ENCODE measurements at regions not wholly inside any gene's neighbourhood (a gene's known extent, or its start where the extent isn't known, plus 50 kb on each side); places are given as distances from the start of the nearest gene placed in this dataset.

DNA sequence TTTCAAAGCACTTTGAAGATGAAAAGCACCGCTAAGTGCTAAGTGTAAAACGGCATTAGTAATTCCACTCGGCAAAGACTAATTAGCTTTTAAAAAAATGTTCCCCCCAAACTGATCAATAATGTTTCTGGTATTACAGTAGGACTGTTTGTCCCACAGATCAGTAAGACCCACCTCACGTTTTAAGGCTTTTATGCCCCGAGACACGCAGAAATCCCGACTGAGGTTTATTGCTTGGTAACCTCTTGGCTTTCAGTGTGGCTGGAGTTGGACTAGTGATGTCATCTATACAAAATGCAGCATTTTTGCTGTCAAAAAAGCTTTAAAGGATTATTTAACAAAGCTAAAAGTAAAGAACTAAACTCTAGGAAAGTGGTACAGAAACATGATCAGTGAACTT is 414.6 kb upstream of the PSMD7 start:
- no peak for DNase-seq (ENCODE audit: low spot score)

DNA sequence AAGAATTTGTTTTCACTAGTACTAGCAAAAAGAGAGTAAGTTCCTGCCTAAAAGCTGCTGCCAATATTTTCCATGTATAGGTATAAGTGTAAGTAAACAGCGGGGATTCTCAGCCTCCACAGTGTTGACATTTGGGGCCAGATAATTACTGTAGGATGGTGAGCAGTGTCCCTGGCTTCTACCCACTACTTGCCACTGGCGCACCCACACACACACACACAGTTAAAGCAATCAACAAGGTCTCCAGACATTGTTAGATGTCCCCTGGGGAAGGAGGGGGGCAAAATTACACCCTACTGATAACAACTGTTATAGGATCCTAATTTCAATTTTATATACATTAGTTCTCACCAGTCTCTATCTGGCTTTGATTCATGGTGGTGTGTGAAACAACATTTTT is 417.0 kb upstream of the PSMD7 start:
- no peak for DNase-seq (ENCODE audit: low spot score)

DNA sequence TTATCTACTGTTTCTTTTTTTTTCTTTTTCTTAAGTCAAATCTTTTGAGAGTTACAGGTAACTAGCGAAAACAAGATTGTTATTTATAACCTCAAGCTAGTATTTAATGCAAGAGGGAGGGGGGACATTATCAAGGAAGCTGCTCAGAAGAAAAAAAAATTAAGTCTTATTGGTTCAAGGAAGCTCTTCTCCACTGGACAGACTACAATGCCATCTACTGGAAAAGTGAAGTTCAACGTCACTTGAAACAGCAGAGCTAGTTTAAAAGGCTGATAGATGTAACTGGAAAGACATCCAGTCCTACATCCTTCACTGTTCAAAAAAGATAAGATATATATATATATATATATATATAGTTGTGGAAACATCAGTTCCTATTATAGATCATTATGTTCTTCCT is 418.0 kb upstream of the PSMD7 start:
- DNase-seq (ENCODE audit: low spot score), result peak; percentile 61

DNA sequence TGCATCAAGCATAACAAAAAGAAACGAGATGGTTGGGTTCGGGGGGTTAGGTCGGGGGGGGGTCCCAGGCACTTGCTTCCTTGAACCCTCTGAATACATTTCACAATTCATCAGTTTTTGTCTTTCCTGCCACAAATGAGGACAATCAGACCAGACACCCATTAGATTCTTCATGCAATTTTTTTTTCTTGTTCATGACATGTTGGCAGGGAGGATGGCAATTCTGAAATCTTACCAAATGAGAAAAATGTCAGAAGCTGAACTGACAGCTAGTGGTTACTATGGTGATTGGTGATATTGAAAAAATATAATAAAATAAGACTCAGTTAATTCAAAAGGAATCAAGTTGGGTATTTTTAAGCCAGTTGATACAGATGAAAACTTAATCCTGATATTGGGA is 419.5 kb upstream of the PSMD7 start:
- no peak for DNase-seq (ENCODE audit: low spot score)

DNA sequence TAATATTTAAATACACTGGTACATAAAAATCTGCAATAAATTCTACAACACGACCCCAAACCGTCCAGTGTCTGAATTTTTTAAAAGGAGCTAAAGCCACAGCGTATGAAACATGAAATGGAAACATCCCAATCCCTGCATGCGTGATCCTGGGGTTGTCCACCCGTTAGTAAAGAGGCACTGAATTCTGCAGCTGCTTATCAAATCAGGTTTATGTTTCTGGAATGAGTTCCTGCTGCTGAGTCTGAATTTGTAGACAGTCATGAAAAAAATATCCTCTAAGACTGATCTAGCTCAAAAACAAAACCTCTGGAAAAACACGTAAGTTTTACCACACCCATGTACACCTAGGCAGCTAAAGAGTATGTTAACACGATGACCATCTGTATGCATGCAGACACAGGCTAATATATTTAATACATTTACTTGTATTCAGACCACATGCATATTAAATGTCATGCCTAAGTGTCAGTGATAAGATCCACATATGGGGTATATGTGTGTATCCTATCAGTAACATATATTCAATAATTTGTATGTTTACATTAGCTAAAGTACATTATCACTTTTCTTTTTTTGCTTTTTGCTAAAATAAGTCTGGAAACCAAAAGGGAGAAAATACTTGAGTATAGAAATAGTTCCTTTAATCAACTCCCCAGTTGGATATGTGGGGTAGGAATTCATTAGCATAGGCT is 420.5 kb upstream of the PSMD7 start:
- DNase-seq (ENCODE audit: low spot score), result no peak

DNA sequence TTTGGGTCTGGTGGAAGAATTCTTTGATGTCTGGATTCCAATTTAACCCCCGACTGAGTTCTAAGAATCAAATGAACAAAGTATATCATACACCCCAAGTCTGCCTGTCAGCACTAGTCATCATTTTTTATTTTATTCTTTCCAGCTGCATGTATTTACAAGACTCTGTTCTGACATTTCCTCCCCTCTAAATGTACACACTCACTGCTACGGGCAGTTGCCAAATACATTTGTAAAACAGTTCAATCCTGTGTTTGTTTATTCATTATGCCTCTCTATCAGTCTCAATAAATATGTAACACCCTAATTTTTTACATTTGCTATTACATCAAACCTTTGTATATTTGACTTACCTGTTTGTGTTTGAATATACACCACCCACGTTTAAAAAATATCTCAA is 422.3 kb upstream of the PSMD7 start:
- DNase-seq (ENCODE audit: low spot score), result no peak

DNA sequence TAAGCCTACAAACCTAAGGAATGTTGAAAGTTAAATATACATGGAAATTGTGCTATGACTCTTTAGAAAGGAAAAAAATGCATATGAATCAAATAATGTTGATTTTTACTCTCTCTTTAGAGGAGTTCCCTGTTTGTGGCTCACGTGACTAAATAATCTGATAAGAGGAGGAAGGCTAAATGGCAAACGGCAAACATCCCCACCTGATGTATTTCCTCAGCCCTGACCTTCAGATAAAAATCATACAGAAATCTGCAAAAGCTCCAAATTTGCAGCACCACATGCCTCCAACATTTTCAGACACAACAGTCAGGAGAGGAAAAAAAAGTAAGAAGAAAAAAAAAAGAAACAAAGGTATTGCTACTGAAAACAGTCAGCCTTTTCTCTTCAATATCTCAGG is 423.0 kb upstream of the PSMD7 start:
- DNase-seq (ENCODE audit: low spot score), result no peak

DNA sequence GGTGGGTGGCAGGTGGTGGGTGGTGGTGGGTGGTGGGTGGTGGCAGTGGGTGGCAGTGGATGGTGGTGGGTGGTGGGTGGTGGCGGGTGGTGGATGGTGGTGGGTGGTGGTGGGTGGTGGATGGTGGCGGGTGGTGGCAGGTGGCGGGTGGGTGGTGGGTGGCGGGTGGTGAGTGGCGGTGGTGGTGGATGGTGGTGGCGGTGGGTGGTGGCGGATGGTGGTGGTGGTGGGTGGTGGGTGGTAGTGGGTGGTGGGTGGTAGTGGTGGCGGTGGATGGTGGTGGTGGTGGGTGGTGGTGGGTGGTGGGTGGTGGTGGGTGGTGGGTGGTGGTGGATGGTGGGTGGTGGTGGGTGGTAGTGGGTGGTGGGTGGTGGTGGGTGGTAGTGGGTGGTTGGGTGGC is 423.8 kb upstream of the PSMD7 start:
- DNase-seq (ENCODE audit: low spot score), result no peak

DNA sequence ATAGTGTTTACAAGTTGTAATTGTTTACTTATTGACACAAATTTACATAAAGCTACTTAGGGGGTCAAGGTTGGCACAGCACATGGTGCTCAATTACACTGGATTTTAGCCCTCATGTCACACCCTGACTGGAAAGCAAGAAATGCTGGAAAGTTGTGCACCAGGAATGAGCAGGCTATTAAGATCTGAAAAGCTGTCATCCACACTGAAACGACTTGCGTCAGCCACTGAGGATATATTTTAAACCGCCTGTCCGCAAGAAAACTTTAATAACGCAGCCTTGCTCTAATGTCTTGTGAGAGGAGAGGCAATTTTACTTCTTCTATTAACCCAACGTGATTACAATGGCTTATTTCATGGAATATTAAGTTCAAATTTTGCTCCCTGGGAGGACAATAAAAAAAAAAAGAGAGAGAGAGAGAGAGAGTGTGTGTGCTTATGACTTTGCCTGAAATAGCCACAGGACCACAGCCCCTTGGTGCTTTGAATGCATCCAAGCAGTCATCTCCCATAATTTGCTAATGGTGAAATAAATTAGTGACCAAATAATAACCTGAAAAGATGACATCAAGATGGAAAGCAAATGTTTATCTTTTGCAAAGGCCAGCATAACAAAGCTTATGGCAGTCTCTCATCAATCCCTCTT is 425.4 kb upstream of the PSMD7 start:
- DNase-seq (ENCODE audit: low spot score), result no peak

DNA sequence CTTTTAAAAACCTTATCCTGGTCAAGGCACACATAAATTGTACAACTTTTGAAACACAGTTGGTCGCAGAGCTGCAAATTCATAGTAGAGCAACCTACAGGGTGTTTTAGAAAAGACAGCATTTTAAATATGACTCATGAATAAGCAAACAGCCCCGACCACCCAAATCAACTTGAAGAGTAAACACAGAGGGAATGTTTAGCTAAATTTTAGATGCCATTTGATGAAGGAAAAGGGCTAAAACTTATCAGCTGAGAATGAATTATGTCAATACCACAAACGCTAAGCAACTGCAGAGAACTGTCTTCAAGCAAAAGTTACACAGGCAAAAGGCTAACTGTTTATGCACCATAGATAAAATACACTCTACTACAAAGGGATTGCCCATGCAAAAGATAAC is 427.5 kb upstream of the PSMD7 start:
- DNase-seq (ENCODE audit: low spot score), result no peak

DNA sequence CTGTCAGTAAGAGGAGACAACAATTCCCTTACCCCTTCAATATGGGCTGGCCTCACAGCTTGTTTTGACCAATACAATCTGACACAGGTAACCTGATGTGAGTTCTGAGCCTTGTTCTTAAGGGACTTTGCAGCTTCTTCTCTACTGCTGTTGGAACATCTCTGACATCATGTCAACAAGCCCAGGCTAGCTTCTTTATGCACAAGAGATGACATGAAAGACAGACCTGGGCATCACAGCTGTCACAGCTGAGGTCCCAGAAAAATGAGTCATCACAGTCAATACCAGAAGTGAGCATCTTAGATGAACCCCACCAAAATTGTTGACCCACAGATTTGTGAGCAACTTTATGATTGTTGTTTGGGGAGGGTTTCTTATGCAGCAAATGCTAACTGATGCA is 431.7 kb upstream of the PSMD7 start:
- DNase-seq (ENCODE audit: low spot score), result no peak

DNA sequence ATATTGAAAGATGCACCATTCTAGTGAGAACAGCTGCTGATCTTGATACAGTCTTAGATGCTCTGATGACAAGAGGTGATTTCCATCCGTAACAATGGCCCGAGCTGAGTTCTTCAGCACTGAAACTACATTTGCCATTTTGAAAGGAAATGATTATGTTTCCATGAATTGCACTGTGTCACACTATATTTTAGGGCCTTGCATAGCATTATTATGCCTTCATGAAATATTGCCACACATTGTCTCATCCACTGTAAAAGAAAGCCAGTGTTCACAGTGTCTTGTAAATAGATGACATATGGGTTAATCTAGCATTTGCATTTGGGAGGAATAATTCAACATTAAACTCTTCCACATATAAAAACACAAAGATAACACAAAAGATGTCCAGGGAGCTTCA is 438.3 kb upstream of the PSMD7 start:
- DNase-seq (ENCODE audit: low spot score), result no peak

DNA sequence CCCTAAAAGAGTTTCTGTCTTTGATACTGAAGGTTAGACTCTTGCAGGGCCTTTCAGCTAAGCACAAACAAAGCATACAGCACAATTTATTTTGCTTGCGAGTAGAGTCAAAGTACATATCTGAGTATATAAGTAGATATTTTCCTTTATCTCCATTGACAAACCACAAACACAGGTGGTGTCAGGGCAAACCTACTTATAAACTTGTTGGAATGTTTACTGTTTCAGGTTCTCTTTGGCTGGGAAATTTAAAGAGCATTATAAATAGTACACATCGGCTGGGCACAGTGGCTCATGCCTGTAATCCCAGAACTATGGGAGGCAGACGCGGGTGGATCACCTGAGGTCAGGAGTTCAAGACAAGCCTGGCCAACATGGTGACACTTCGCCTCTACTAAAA is 442.6 kb upstream of the PSMD7 start:
- DNase-seq (ENCODE audit: low spot score), result no peak

DNA sequence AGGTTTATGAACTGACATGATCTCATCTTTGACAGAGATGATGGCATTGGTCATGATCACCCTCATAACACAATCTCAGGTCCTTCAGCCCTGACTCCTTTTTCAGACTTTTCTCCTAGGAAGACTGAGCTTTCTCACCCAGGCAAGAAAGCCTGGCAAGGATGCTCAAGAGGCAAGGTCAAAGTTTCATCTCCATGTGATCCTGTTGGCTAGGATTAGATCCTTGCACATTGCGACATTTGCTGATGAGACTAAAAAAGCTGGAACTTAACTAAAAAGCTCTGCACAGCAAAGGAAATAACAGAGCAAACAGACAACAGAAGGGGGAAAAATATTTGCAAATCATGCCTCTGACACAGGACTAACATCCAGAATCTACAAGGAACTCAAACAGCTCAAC is 444.1 kb upstream of the PSMD7 start:
- no peak for DNase-seq (ENCODE audit: low spot score)

DNA sequence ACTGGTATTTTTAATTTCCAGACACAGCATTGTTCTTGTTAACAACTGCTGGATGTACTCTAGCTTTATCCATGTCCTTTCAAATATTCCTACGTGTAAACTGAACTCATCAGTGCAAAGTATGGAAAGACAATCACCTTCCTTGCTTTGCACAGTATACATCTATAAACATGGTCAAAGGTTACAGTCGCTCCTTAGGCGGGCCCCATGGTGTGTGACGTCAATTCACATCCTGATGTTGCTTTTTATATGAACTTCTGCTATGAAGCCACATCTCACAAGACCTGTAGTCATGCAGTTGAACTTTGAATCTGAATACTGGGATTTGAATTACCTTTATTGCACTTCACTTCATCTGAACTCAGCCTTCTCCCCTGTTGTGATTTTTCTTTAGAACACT is 447.6 kb upstream of the PSMD7 start:
- DNase-seq (ENCODE audit: low spot score), result no peak

DNA sequence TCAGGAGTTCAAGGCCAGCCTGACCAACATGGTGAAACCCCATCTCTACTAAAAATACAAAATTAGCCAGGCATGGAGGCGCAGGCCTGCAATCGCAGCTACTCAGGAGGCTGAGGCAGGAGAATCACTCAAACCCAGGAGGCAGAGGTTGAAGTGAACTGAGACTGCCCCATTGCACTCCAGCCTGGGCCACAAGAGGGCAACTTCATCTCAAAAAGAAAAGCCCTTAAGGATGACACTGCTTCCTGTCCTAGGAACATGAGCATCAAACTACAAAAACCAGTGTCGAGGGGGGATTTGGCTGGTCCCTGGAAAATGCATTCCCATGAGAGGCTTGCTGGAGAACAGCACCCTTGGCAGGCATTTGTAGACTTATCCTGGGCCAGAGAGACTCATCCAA is 449.5 kb upstream of the PSMD7 start:
- DNase-seq (ENCODE audit: low spot score), result no peak

DNA sequence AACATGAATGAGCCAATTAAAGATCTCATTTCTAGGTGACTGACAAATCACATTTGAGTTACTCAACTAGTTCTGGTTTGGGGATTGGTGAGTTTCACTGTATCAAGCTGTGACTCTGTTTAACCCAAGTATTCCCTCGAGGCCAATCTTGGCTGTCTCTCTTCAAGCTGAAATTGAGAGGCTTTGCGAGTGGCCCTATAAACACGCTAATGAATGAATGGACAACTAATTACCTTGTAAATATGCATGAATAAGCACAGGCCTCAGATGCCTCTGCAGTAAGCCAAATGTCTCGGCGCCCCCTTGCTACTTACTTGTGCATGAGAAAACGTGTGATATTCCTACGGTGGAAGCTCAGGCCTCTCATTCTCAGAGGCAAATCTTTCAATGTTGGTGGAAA is 450.3 kb upstream of the PSMD7 start:
- no peak for DNase-seq (ENCODE audit: low spot score)

DNA sequence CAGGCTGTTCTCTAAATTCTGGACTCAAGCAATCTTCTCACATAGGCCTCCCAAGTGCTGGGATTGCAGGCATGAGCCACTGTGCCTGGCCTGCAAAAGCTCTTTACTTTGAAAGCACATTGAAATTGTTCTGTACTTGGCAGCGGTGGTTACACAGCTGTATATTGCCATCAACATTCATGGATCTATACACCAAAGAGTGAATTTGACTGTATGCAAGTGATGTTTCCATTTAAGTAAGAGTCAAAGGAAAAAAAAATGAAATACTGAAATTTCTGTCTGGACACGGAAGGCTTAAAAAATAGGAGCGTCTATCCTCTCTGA is 450.6 kb upstream of the PSMD7 start:
- no peak for DNase-seq (ENCODE audit: low spot score)

DNA sequence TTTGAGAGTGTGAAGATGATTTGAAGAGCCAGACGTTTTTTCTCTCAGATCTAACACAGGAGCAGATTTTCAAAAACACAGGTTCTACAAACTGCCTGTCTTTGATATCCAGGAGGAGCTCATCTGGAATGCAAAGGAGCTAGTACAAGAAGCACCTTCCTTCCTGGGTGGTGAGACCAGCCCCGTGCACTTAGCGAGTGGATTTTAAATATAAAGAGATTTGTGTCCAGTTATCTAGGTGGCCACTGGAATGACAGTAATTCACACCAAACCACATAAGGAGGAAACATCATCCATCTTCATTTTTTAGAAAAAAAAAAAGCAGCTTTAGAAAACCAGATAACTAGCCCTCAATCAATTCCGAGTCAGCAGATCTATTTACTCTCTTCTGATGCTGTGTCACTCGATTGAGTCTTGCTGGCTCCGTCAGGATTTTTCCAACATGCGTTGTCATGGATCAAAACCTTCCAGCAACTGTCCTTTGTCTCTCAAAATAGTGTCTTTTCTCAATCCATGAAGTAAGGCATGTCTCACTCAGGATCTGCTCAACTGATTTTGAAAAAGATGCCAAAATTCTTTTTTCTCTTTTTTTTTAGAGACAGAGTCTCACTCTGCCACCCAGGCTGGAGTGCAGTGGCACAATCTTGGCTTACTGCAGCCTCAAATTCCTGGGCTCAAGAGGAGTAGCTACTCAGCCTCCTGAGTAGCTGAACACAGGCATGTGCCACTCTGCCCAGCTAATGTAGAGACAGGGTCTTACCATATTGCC is 451.2 kb upstream of the PSMD7 start:
- no peak for DNase-seq (ENCODE audit: low spot score)

DNA sequence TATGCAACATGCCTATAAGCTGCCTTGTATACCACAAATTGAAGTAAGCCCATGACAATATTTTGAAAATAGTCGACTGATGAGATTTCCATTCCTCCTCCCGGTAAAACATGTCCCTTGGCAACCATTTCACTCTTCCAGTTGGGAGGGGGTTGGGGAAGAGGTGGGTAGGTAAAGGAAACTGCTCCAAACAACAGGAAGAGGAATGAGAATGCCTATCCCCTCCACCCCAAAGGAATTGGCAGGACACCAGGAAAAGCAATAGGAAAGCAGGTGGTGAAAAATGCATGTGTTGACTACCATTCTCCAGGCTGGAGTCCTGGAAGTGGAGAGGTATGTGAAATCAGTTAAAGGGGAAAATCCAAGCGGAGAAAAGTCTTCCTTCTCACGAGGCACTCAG is 455.9 kb upstream of the PSMD7 start:
- DNase-seq (ENCODE audit: low spot score), result no peak

DNA sequence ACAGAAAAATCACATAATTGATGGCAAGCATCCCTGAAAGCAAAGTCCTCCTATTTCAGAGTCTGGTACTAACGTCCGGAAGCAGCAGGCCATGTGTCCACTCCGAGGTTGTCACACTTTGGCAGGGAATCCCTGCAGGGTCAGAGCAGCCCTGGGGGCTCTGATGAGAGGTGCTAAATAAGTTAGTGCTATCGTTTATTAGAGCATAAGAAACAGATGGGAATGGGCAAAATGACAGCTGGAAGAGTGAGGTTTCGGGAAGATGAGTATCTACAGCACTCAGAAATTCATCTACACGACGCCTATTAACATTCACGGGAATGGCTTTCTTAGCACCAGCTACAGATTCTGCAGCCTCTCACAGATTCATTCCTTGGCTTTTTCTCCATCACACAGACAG is 465.4 kb upstream of the PSMD7 start:
- no peak for DNase-seq (ENCODE audit: low spot score)

DNA sequence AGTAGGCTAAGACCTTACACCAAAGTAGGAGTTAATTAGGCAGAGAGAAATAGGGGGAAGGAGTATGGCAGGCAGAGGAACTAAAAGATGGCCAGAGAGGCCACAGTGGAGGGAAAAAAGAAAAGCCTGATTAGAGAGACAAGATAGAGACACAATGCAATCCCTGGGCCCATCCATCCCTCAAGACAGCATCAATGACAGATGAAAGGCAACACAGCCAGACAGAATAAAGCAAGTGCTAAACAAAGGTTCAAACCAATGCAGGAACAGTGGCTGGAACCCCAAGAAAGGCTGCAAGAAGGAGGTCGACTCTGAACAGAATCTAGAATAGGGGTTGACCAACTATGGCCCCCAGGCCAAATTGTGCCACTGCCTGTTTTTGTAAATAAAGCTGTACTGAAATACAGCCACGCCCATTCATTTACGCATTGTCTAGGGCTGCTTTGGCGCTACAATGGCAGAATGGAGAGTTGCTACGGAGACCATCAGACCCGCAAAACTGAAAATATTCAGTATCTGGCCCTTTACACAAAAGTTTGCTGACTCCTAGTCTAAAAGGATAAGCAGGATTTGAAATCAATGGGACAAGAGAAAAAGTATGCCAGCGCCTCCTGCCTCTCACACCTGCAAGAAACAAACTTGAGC is 473.3 kb upstream of the PSMD7 start:
- no peak for DNase-seq (ENCODE audit: low spot score)
